OCI-LY1 (cell line): ENCODE measurements at regions not wholly inside any gene's neighbourhood (a gene's known extent, or its start where the extent isn't known, plus 50 kb on each side); places are given as distances from the start of the nearest gene placed in this dataset.

Source experiments
- EZH2 ChIP-seq: fragments of 200-600 bp; sonication (generic), shearing (Covaris generic); IDR thresholded peaks from 2 replicates; pipeline ENCODE4 v1.8.0; 2017; ENCODE audit warnings: borderline replicate concordance, mixed run types, mild to moderate bottlenecking, antibody characterized with exemption, low read length, moderate library complexity, mixed read lengths
- TF ChIP-seq, protein P1 (sequence below): fragments of 200-600 bp; sonication (generic), shearing (Covaris generic); IDR thresholded peaks from 2 replicates; pipeline ENCODE4 v1.5.1; 2017; ENCODE audit warnings: mild to moderate bottlenecking, antibody characterized with exemption, low read length, moderate library complexity, mixed read lengths

DNA sequence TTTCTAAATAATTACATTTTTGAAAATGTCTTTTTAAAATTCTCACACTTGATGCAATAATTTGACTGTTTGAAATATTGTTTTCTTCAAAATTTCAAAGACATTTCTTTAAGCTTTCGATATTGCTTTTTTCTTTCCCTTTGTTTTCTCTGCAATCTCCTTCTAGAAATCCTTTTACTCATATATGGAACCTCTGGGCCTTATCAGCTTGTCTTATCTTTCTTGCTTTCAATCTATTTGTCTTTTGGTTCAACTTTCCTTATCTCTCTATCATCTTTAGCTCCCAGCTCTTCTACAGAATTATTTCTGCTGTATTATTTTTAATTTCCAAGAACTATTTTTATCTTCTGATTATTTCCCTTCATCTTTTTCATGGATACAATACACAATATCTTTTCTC lies 80.7 kb upstream of the DIAPH3 start:
- TF ChIP-seq, protein P1, sequence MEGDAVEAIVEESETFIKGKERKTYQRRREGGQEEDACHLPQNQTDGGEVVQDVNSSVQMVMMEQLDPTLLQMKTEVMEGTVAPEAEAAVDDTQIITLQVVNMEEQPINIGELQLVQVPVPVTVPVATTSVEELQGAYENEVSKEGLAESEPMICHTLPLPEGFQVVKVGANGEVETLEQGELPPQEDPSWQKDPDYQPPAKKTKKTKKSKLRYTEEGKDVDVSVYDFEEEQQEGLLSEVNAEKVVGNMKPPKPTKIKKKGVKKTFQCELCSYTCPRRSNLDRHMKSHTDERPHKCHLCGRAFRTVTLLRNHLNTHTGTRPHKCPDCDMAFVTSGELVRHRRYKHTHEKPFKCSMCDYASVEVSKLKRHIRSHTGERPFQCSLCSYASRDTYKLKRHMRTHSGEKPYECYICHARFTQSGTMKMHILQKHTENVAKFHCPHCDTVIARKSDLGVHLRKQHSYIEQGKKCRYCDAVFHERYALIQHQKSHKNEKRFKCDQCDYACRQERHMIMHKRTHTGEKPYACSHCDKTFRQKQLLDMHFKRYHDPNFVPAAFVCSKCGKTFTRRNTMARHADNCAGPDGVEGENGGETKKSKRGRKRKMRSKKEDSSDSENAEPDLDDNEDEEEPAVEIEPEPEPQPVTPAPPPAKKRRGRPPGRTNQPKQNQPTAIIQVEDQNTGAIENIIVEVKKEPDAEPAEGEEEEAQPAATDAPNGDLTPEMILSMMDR = no peak
- TF ChIP-seq EZH2 = no peak
